CD4-positive, alpha-beta T cell treated with Interleukin-6 for 4 hours (primary cell): ENCODE measurements at regions not wholly inside any gene's neighbourhood (a gene's known extent, or its start where the extent isn't known, plus 50 kb on each side); places are given as distances from the start of the nearest gene placed in this dataset.

Experiments
- DNase-seq: peaks from one replicate; pipeline ENCODE4 v3.0.0-alpha.2; 2020; ENCODE audit warnings: mixed read lengths

GRCh38 chr12:115636546-115636945, 640.9 kb downstream of the MED13L start:
- no peak for DNase-seq

DNA sequence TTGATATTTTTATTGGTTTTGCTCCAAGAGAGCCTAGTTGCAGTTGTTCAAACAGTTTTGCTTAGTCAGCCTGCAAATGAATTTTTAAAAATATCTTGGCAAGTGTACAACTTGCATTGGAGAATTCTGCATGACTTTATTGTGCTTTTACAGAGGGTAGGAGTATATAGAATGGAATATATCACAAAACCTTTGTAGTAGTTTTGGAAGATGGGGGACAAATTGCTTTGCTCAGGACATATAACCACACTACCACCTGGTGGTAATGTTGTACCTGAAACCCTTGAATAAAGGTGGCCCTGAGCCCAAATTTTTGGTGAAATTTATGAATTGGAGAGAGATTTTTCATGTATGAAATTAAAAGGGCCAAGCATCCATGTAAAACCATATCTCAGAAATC, 645.2 kb downstream of the MED13L start:
- DNase-seq, result no peak

DNA sequence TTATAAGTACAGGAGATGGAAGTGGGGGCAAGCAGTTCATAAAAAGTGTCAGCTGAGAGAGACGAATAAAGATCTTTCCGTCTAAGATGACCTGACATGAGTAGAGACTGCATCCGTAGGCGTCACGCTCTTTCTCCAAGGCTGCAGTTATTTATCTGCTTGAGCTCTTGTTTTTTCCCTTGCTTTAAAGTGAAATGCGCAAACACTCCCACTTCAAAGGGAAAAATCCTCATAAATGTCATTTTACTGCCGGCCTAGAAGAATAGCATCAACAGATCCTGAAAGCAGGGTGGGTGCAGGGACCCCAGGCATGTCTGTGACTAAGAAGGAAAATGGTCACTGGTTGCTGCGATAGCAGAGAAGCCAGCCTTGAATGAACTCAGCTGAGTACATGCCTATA, 647.4 kb downstream of the MED13L start:
- DNase-seq, result no peak

DNA sequence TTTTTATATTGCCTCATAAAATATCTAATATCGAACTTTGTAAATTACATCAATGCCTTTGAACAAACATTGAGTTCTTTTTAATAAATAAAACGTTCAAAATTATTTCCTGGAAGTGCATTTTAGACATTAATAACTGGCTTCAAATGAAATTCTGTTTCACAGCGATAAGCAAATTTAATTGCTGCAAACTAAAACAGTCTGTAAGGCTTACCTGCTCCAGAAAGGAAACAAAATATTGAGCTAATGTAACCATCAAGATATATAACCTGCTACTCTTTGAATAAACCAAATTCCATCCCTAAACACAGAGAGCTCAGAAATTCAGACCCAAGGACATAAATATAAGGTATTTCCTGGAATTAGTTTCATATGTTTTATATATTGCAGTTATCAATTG, 651.3 kb downstream of the MED13L start:
- no peak for DNase-seq

GRCh38 chr12:115623764-115624334, 653.6 kb downstream of the MED13L start:
- no peak for DNase-seq

GRCh38 chr12:115623275-115623674, 654.2 kb downstream of the MED13L start:
- DNase-seq, result no peak

DNA sequence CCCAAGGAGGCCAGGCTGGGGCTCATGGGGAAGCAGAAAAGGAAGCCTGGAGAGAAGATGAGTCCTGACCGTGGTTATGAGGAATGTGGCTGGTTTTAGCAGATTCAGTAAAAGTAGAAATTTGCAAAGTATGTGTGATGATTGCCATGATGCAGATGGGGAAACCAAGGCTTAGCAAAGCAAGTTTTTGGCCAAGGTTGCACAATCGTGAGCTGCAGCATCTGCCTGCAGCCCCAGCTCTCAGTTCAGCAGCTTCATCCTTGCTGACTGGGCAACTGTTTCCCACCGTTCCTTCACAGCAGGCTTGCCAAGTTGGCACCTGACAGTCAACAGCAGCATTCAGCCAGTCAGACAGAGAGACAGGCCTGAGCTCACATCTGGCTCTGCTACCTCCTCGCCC, 656.7 kb downstream of the MED13L start:
- DNase-seq, result no peak

- DNase-seq, result no peak
Measured at GRCh38 chr12:115619889-115620288, 657.6 kb downstream of the MED13L start.

DNA sequence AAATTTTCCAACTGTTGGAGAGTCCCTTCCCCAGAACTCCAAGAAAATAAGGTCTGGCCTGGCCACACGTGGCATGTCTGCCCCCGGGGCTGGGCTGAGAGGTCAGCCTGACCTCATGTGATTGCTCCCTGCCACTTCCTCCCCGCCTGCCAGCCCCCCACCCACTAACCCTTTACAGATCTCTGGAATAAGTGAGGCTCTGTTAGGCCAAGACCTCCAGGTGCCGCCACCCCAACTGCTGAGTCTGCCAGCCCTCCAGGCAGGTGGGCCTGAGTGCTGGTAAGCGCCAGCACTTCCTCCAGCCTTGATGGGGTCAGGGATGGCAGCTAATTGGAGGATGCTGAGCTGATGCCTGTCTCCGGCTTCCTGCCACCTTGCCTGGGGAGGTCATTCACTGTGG, 658.4 kb downstream of the MED13L start:
- no peak for DNase-seq

- DNase-seq, result no peak
Measured at GRCh38 chr12:115618105-115618504, 659.4 kb downstream of the MED13L start.

DNA sequence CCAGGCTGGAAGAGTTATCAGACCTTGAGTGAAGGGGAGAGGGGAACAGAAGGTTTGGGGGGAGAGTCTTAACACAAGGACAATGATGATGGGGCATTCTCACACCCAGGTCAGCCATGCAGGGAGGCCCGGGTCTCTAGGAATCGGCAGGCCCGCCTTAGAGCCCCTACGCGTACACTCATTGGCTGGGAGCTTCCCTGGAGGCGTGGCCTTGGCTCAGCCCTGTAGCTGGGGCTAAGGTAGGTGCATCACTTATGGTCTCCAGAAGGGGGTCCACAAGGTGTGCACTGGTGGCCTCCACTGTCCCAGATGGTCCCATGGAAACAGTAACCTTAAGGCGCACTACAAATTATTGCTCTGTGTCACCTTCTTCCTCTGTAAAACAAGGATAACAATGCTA, 660.1 kb downstream of the MED13L start:
- DNase-seq, result no peak

DNA sequence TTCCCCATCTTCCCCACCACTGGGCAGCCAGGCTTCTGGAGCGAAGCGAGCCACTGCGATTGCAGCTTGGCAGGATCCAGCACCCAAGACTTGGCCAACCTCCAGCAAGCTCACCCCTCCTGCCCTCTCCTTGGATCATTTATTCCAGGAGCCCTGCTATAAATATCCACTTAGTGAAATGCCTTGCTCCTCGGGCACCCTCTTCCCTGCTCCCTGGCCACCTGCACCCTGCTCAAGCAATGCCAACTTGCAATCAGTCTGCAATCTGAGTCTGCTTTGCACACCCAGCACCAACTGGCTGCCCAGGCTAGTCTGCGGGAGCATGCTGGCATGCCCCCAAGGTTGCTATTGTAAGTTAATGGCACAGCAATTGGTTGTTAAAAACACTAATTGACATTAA, 666.0 kb downstream of the MED13L start:
- DNase-seq, result no peak

DNA sequence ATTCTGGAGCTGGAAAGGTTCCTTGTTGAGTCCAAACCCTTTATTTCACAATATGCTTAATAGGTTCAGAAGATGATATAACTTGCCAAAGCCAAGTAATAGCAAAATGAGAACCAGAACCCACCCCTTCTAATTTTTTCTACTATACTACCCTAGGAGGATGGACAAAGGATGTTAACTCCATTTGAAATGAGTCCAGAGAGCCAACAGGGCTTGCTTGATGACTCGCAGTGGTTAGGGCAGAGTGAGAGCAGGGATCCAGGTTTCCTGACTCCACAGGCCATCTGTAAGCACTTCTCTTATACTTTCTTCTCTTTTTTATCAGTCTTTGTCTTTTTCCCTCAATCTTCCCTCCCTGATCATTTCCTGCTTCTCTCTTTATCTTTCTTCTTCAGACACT, 668.1 kb downstream of the MED13L start:
- no peak for DNase-seq

DNA sequence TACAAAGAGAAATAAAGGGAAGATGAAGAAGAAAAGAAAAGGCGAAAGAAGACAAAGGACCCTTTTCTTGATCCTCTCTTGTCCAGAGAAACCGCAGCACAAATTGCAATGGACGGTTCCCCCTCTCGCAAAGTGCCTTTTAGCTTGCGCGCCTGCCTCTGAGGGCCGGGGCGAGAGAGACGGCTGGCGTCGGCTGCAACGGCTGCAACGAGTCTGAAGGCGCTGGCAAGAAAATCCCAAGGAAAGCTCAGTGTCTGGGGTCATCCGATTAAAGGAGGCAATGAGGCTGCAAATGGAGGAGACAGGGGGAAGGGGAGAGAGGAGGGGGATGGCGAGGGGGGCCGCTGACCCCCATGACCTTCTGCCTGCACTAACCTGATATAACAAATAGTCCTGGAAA, 671.5 kb downstream of the MED13L start:
- no peak for DNase-seq

- DNase-seq, result no peak
Measured at GRCh38 chr12:115598871-115599811, 678.4 kb downstream of the MED13L start.

DNA sequence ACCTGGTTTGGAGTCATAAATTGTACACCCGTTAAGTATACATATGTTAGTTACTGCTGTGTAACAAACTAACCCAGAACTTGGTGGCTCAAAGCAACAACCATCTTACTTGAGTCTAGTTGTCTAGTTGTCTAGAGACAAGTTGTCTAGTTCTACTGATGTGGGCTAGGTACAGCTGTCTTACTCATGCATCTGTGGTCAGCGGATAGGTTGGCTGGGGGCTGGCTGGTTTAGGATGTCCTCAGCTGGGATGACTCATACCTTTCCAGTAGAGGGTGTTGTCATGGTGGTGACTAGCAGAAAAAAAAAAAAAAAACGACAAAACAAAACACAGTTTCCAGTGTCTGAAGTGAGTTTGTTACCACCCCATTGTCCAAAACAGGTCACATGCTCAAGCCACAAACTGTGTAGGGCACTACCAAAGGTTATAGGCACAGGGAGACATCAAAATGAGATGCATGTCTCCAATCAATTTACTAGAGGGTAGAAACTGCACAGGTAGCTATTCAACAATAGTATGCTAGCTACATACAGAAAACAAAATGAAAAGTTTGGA, 680.3 kb downstream of the MED13L start:
- DNase-seq, result no peak

DNA sequence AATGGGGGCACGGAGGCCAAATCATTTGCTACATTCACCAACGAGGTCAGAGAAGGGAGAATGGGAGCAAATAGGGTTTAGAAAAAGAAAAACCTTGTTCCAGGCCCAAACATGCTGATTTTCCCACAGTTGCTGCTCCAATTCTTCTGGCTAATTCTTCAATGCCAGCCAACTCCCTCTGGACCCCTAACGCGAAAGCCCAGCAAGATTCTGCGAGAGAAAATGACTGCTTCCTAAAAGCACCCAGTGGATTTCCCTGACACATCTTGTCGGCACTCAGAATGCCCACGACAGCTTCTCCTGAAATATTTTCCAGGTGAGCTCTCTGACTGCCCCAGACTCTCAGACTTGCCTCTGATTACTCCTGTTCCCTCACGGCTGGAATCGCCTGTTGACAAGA, 689.4 kb downstream of the MED13L start:
- DNase-seq, result no peak

GRCh38 chr12:115584156-115584555, 693.3 kb downstream of the MED13L start:
- DNase-seq, result no peak

DNA sequence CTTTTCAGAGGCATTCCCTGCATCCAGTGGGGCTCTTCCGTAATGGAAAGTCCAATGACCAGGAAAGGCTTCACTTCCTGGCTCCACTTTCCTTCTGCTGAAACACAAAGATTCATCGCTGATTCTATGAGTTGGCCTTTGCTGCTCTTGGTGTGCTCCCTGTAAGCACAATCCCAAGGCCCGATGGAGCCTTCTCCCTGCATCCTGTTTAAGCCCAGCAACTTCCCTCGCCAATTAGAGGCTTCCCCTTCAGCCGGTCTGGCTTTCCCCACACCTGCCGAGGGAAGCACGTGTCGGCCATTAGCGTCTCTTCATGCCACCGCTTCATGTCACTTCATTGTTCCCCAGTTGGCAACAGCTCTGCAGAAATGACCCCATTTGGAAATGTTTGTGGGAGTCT, 693.9 kb downstream of the MED13L start:
- no peak for DNase-seq

GRCh38 chr12:115577401-115577800, 700.1 kb downstream of the MED13L start:
- no peak for DNase-seq

GRCh38 chr12:115574826-115575225, 702.7 kb downstream of the MED13L start:
- DNase-seq, result no peak

DNA sequence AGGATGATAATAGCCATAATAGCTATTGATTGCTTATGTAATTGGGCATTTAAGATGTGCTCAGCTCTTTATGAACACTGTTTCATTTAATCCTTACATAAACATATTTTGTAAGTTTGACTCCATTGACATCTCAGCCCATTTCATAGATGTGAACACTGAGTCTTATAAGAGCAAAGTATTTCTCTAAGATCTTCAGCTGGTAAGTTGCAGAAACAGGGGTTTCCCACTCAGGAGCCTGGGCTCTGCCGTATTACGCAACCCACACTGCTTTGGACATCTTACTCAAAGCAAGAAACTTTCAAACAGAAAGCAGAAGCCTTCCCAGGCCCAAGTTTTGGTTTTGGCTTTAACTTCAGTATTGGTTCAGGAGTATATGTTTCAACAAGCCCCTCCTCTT, 705.1 kb downstream of the MED13L start:
- DNase-seq, result no peak

DNA sequence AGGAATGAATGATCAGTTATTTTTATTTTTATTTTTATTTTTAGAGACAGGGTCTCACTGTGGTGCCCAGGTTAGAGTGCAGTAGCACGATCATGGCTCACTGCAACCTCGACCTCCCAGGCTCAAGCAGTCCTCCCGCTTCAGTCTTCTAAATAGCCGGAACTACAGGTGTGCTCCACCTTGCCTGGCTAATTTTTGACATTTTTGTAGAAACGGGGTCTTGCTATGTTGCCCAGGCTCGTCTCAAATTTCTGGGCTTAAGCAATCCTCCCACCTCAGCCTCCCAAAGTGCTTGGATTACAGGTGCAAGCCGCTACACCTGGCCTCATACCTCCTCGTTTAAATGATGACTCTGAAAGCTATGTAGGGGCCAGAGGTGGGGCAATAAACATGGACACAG, 706.0 kb downstream of the MED13L start:
- no peak for DNase-seq

DNA sequence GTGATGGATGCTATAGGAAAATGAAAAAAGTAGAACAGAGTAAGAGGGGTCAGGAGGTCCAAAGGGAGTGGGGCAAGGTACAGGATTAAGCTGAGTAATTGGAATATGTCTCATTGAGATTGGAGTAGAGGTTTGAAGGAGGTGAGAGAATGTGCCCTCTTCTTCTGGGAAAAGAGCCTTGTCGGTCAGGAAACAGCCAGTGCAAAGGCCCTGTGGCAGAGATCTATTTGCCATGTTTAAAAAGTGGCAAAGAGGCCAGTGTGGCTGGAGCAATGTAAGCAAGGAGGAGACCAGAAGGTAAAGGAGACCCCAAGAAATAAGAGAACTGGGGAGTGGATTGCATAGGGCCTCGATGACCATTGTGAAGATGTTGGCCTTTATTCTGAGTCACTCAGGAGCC, 706.5 kb downstream of the MED13L start:
- DNase-seq, result no peak
